OCI-LY3 (cell line): ENCODE measurements at regions not wholly inside any gene's neighbourhood (a gene's known extent, or its start where the extent isn't known, plus 50 kb on each side); places are given as distances from the start of the nearest gene placed in this dataset.

ENCODE experiments used
- H2AFZ ChIP-seq: fragments of 200-600, 300-600 bp; shearing (Covaris generic); 2 replicates; pipeline ENCODE4 v1.6.0; 2014; ENCODE audit warnings: antibody characterized with exemption, low read depth, low read length
- H3K27ac ChIP-seq: fragments of 200-600, 300-600 bp; sonication (generic); 2 replicates; pipeline ENCODE4 v1.5.1; 2014; ENCODE audit warnings: mild to moderate bottlenecking, low read length, moderate library complexity, mixed read lengths
- H3K27me3 ChIP-seq: fragments of 200-600, 300-600 bp; sonication (generic); 2 replicates; pipeline ENCODE4 v1.6.1; 2014; ENCODE audit warnings: low read depth, low read length, mixed read lengths
- H3K36me3 ChIP-seq: fragments of 200-600, 300-600 bp; sonication (generic); replicated peaks from 2 replicates; pipeline ENCODE3; 2014; ENCODE audit warnings: low read depth, low read length, mixed read lengths
- H3K4me1 ChIP-seq: fragments of 300-600, 200-600 bp; sonication (generic); 2 replicates; pipeline ENCODE4 v1.6.1; 2014; ENCODE audit warnings: low read length, mixed read lengths
- H3K4me2 ChIP-seq: fragments of 200-600, 300-600 bp; sonication (generic); 2 replicates; pipeline ENCODE4 v1.6.1; 2014; ENCODE audit warnings: low read length, mixed read lengths
- H3K4me3 ChIP-seq: fragments of 300-600, 200-600 bp; sonication (generic); 2 replicates; pipeline ENCODE4 v1.5.1; 2014; ENCODE audit warnings: antibody characterized with exemption, mild to moderate bottlenecking, low read length, moderate library complexity
- H3K79me2 ChIP-seq: fragments of 300-600, 200-600 bp; shearing (Covaris generic); 2 replicates; pipeline ENCODE4 v1.6.1; 2014; ENCODE audit warnings: mild to moderate bottlenecking, low read length, mixed read lengths
- H3K9ac ChIP-seq: fragments of 300-600, 200-600 bp; shearing (Covaris generic); 2 replicates; pipeline ENCODE4 v1.6.0; 2014; ENCODE audit warnings: mild to moderate bottlenecking, low read length, moderate library complexity
- H3K9me3 ChIP-seq: fragments of 200-600, 300-600 bp; shearing (Covaris generic); 2 replicates; pipeline ENCODE4 v1.6.1; 2014; ENCODE audit warnings: low read length, mixed read lengths; ENCODE audit not compliant: insufficient read depth
- H4K20me1 ChIP-seq: fragments of 200-600, 300-600 bp; sonication (generic); 2 replicates; pipeline ENCODE4 v1.6.1; 2016; ENCODE audit warnings: low read length, mixed read lengths; ENCODE audit not compliant: insufficient read depth
- EZH2phosphoT487 ChIP-seq: fragments of 200-600 bp; shearing (Covaris generic); IDR thresholded peaks from 2 replicates; pipeline ENCODE4 v1.6.1; 2018; ENCODE audit warnings: antibody characterized with exemption, mixed run types, low read depth
- TF ChIP-seq, protein P1 (sequence below): fragments of 200-600, 300-600 bp; sonication (generic); IDR thresholded peaks from 2 replicates; pipeline ENCODE4 v1.5.1; 2014; ENCODE audit warnings: antibody characterized with exemption, low read length, low read depth

DNA sequence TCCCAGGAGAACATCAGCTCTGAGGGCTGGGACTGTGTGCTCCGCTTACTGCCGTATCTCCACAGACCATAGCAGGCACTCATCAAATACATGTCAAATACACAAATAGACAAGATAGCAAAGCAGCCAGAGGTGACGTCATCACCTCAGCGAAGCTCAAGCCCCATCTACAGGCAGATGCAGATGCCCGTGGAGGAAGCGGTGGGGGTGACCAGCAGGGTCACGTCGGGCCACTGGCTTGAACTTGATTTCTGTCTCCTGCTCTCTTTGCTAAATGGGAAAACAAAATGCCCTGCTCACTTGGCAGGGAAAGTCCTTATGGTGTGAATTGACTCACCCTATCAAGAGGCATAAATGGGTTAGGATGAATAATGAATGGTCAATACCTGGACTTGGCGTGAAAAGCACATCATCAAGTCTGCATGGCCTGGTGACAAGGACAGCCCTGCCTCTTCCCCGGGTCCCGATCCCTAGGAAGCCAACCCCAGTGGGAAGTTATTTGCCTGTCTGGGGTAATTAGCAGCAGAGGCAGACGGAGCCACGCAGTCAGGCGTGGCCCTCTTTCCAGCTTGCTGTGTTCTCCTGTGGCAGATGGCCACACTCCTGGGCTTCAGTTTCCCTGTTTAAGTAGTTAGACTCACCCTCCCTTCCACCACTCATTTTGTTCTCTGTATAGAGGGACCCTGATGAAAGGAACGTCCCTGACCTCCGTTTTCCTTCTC lies 536.0 kb downstream of the NPHP4 start:
- Histone ChIP-seq H3K4me3 (no peak overlapping the region), H2AFZ (no peak overlapping the region), H3K4me1 (no peaks in the 10 kb centered on the region), H3K36me3 (no peaks in the 10 kb centered on the region), H3K9me3 (no peaks in the 10 kb centered on the region), H4K20me1 (no peaks in the 10 kb centered on the region), H3K79me2 (no peaks in the 10 kb centered on the region), H3K9ac (no peak overlapping the region), H3K4me2 (no peak overlapping the region), H3K27ac (no peak overlapping the region), H3K27me3 (no peaks in the 10 kb centered on the region)
- no peak for TF ChIP-seq EZH2phosphoT487
- TF ChIP-seq, protein P1, sequence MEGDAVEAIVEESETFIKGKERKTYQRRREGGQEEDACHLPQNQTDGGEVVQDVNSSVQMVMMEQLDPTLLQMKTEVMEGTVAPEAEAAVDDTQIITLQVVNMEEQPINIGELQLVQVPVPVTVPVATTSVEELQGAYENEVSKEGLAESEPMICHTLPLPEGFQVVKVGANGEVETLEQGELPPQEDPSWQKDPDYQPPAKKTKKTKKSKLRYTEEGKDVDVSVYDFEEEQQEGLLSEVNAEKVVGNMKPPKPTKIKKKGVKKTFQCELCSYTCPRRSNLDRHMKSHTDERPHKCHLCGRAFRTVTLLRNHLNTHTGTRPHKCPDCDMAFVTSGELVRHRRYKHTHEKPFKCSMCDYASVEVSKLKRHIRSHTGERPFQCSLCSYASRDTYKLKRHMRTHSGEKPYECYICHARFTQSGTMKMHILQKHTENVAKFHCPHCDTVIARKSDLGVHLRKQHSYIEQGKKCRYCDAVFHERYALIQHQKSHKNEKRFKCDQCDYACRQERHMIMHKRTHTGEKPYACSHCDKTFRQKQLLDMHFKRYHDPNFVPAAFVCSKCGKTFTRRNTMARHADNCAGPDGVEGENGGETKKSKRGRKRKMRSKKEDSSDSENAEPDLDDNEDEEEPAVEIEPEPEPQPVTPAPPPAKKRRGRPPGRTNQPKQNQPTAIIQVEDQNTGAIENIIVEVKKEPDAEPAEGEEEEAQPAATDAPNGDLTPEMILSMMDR: no peak

DNA sequence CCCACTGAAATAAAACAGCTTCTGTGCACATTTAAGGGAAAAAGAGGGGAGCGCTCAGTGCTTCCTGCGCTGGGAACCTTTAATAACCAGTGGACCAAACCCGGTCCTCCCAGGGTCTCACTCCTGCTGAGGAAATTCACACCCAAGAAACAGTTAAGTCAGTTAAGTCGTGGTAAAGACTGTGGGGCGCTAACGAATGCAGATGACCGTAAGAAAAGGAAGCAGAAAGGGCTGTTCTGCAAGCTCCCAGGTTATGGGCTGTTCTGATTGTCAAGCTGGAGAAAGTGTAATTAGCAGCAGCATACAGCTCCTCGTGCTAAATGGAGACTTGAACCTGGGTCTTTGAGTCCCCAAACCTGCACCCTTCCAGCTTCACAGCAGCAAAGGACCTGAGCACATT lies 536.6 kb downstream of the NPHP4 start:
- no peak overlapping the region for H2AFZ ChIP-seq
- no peak overlapping the region for H3K27ac ChIP-seq
- H3K27me3 ChIP-seq: no peaks in the 10 kb centered on the region
- no peak overlapping the region for H3K4me3 ChIP-seq
- H3K4me1 ChIP-seq: no peaks in the 10 kb centered on the region
- H3K4me2 ChIP-seq: no peak overlapping the region
- no peaks in the 10 kb centered on the region for H3K9me3 ChIP-seq
- no peak overlapping the region for H3K9ac ChIP-seq
- no peaks in the 10 kb centered on the region for H3K79me2 ChIP-seq
- no peak for TF ChIP-seq EZH2phosphoT487
- TF ChIP-seq, protein P1: no peak
- H4K20me1 ChIP-seq: no peaks in the 10 kb centered on the region
- no peaks in the 10 kb centered on the region for H3K36me3 ChIP-seq

DNA sequence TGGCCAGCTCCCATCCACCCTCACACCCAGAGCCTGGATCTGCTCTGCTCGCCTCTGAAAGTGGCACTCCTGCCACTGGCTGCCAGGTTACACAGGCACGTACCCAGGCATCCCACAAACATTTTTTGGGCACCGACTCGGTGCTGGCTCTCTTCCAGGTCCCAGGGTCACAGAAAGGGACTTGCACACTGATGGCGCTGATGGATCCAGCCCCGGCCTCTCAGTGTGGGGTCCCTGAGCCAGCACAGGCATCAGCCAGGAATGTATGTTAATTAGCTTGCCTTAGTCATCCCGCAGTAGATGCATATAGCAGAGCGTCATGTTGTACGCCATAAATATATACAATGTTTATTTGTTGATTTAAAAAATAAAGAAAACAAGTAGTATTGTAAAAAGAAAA lies 537.2 kb downstream of the NPHP4 start:
- H3K27ac ChIP-seq: no peak overlapping the region
- no peak overlapping the region for H2AFZ ChIP-seq
- no peak overlapping the region for H3K4me2 ChIP-seq
- H3K36me3 ChIP-seq: no peaks in the 10 kb centered on the region
- no peak overlapping the region for H3K4me3 ChIP-seq
- no peak overlapping the region for H3K9ac ChIP-seq
- no peak for TF ChIP-seq EZH2phosphoT487
- TF ChIP-seq, protein P1: no peak
- H3K79me2 ChIP-seq: no peaks in the 10 kb centered on the region
- H3K4me1 ChIP-seq: no peaks in the 10 kb centered on the region
- H3K27me3 ChIP-seq: no peaks in the 10 kb centered on the region
- no peaks in the 10 kb centered on the region for H3K9me3 ChIP-seq
- no peaks in the 10 kb centered on the region for H4K20me1 ChIP-seq

DNA sequence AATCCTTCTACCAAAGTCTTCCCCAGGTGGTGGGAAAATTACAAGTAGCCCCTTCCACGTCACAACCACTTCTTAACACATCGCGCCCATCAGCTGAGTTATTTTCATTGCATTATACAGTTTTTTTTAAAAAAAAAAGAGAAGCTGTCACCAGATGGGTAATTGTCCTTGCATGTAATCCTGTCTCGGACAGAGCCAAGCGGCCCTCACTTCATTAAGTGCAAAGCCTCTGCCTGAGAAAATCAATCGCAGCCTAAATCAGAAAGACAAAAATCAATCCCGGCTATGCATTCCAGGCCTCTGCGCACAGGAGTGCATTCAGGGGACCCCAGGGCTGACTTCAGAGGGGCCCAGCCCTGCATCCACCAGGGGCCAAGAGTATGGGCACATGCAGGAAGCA lies 538.9 kb downstream of the NPHP4 start:
- Histone ChIP-seq H4K20me1 (no peaks in the 10 kb centered on the region), H3K4me2 (no peak overlapping the region), H3K4me1 (no peaks in the 10 kb centered on the region), H3K36me3 (no peaks in the 10 kb centered on the region), H3K79me2 (no peaks in the 10 kb centered on the region), H3K9ac (no peak overlapping the region), H3K9me3 (no peaks in the 10 kb centered on the region), H3K27me3 (no peaks in the 10 kb centered on the region), H2AFZ (no peak overlapping the region), H3K27ac (no peak overlapping the region), H3K4me3 (no peak overlapping the region)
- no peak for TF ChIP-seq EZH2phosphoT487
- TF ChIP-seq, protein P1: no peak
